WTC11 (cell line): ENCODE measurements at regions not wholly inside any gene's neighbourhood (a gene's known extent, or its start where the extent isn't known, plus 50 kb on each side); places are given as distances from the start of the nearest gene placed in this dataset.

Experiments
- CTCF ChIP-seq: fragments of 200-600 bp; IDR thresholded peaks from 2 replicates; pipeline ENCODE4 v1.8.0; 2022; ENCODE audit warnings: antibody characterized with exemption
- NR3C1 ChIP-seq: sonication (generic); formaldehyde crosslinking; conservative IDR thresholded peaks from 2 replicates; pipeline ENCODE4 v1.8.1; 2023; ENCODE audit warnings: low read depth, mild to moderate bottlenecking, missing genetic modification reagents
- SMAD4 ChIP-seq: sonication (generic); formaldehyde crosslinking; IDR thresholded peaks from 2 replicates; pipeline ENCODE4 v1.8.0; 2022; ENCODE audit warnings: mild to moderate bottlenecking, missing genetic modification reagents

- TF ChIP-seq CTCF (no peak), NR3C1 (CRISPR knock-in tag) (no peak), SMAD4 (CRISPR knock-in tag) (no peak)
Observed at GRCh38 chr4:1563241-1563640, 120.9 kb downstream of the FAM53A start.
